ENCODE measurements at regions not wholly inside any gene's neighbourhood (a gene's known extent, or its start where the extent isn't known, plus 50 kb on each side); places are given as distances from the start of the nearest gene placed in this dataset.

- H3K9me3 Mint-ChIP-seq (ENCODE audit: low read depth), result peaks cover 20% of the 10 kb centered on the region
- POLR2A ChIA-PET, result interaction anchor here (0.7 kb wide), 1 partner anchor 966 kb away, joined by 5 read pairs; no protein-coding TSS in a partner anchor
- no peak for DNase-seq
- H3K4me3 Mint-ChIP-seq, result no peak overlapping the region
- H3K36me3 Mint-ChIP-seq (ENCODE audit: low read depth), result no peaks in the 10 kb centered on the region
- no peaks in the 10 kb centered on the region for H3K27me3 Mint-ChIP-seq
- CTCF ChIA-PET, result no interaction called here
- no peak for ATAC-seq
- intact Hi-C loops (cut with DNase I, micrococcal nuclease), result no loop called here
- H3K27ac Mint-ChIP-seq, result no peak overlapping the region
- H3K4me1 Mint-ChIP-seq, result no peaks in the 10 kb centered on the region
These were observed 432.8 kb upstream of the ZP4 start for GRCh38 chr1:238323490-238323889.

GRCh38 chr1:238319957-238320356, 429.2 kb upstream of the ZP4 start:
- ChIA-PET POLR2A (no interaction called here), CTCF (no interaction called here)
- peaks cover 8% of the 10 kb centered on the region for H3K9me3 Mint-ChIP-seq (ENCODE audit: low read depth)
- DNase-seq, result no peak
- no peaks in the 10 kb centered on the region for H3K36me3 Mint-ChIP-seq (ENCODE audit: low read depth)
- no peak for ATAC-seq
- H3K27ac Mint-ChIP-seq, result no peak overlapping the region
- H3K4me3 Mint-ChIP-seq, result no peak overlapping the region
- H3K4me1 Mint-ChIP-seq, result no peaks in the 10 kb centered on the region
- no peaks in the 10 kb centered on the region for H3K27me3 Mint-ChIP-seq
- intact Hi-C loops (cut with DNase I, micrococcal nuclease), result no loop called here

- ChIA-PET POLR2A (no interaction called here), CTCF (no interaction called here)
- no peaks in the 10 kb centered on the region for H3K27me3 Mint-ChIP-seq
These were observed 427.8 kb upstream of the ZP4 start for GRCh38 chr1:238318294-238319110.

GRCh38 chr1:238312969-238313368, 422.2 kb upstream of the ZP4 start:
- no peak for ATAC-seq
- ChIA-PET CTCF (no interaction called here), POLR2A (no interaction called here)
- no peak for DNase-seq
- intact Hi-C loops (cut with DNase I, micrococcal nuclease), result no loop called here
- Mint-ChIP-seq H3K4me3 (no peak overlapping the region), H3K4me1 (no peaks in the 10 kb centered on the region), H3K9me3 (ENCODE audit: low read depth) (no peaks in the 10 kb centered on the region), H3K36me3 (ENCODE audit: low read depth) (no peaks in the 10 kb centered on the region), H3K27ac (no peak overlapping the region), H3K27me3 (no peaks in the 10 kb centered on the region)

More at GRCh38 chr1:238318294-238319110, 427.8 kb upstream of the ZP4 start:
- DNase-seq (no peak), ATAC-seq (no peak)
- Mint-ChIP-seq H3K9me3 (ENCODE audit: low read depth) (peaks cover 4% of the 10 kb centered on the region), H3K36me3 (ENCODE audit: low read depth) (no peaks in the 10 kb centered on the region), H3K4me3 (no peak overlapping the region), H3K4me1 (no peaks in the 10 kb centered on the region), H3K27ac (no peak overlapping the region)
- intact Hi-C loops (cut with DNase I, micrococcal nuclease), result no loop called here

GRCh38 chr1:238306411-238306810, 415.7 kb upstream of the ZP4 start:
- CTCF ChIA-PET, result interaction anchor here (0.6 kb wide), 2 partner anchors 65 to 170 kb away, joined by 3 read pairs; no protein-coding TSS in a partner anchor
- Mint-ChIP-seq H3K27me3 (no peaks in the 10 kb centered on the region), H3K36me3 (ENCODE audit: low read depth) (no peaks in the 10 kb centered on the region), H3K27ac (no peak overlapping the region), H3K9me3 (ENCODE audit: low read depth) (peaks cover 2% of the 10 kb centered on the region), H3K4me3 (no peak overlapping the region), H3K4me1 (no peaks in the 10 kb centered on the region)
- POLR2A ChIA-PET, result no interaction called here
- DNase-seq (no peak), ATAC-seq (no peak)
- intact Hi-C loops (cut with DNase I, micrococcal nuclease), result no loop called here

- no peaks in the 10 kb centered on the region for H3K36me3 Mint-ChIP-seq (ENCODE audit: low read depth)
- no peaks in the 10 kb centered on the region for H3K4me1 Mint-ChIP-seq
- no peak overlapping the region for H3K27ac Mint-ChIP-seq
- intact Hi-C loops (cut with DNase I, micrococcal nuclease), result no loop called here
- no peak for ATAC-seq
- CTCF ChIA-PET, result no interaction called here
- no peak overlapping the region for H3K4me3 Mint-ChIP-seq
- POLR2A ChIA-PET, result no interaction called here
- no peak for DNase-seq
- H3K9me3 Mint-ChIP-seq (ENCODE audit: low read depth), result peaks cover 2% of the 10 kb centered on the region
- H3K27me3 Mint-ChIP-seq, result no peaks in the 10 kb centered on the region
These were observed 411.9 kb upstream of the ZP4 start for GRCh38 chr1:238302646-238303045.

GRCh38 chr1:238296371-238296770, 405.6 kb upstream of the ZP4 start:
- H3K27ac Mint-ChIP-seq, result no peak overlapping the region
- no peak overlapping the region for H3K4me3 Mint-ChIP-seq
- CTCF ChIA-PET, result no interaction called here
- intact Hi-C loops (cut with DNase I, micrococcal nuclease), result no loop called here
- H3K36me3 Mint-ChIP-seq (ENCODE audit: low read depth), result no peaks in the 10 kb centered on the region
- ATAC-seq, result no peak
- POLR2A ChIA-PET, result no interaction called here
- H3K27me3 Mint-ChIP-seq, result peaks cover under 1% of the 10 kb centered on the region
- no peaks in the 10 kb centered on the region for H3K4me1 Mint-ChIP-seq
- DNase-seq, result no peak
- peaks cover 3% of the 10 kb centered on the region for H3K9me3 Mint-ChIP-seq (ENCODE audit: low read depth)

GRCh38 chr1:238293075-238293474, 402.4 kb upstream of the ZP4 start:
- Mint-ChIP-seq H3K9me3 (ENCODE audit: low read depth) (peaks cover 4% of the 10 kb centered on the region), H3K27ac (no peak overlapping the region), H3K27me3 (peaks cover 2% of the 10 kb centered on the region), H3K4me3 (no peak overlapping the region), H3K4me1 (no peaks in the 10 kb centered on the region), H3K36me3 (ENCODE audit: low read depth) (no peaks in the 10 kb centered on the region)
- DNase-seq (no peak), ATAC-seq (no peak)
- intact Hi-C loops (cut with DNase I, micrococcal nuclease), result no loop called here
- POLR2A ChIA-PET, result no interaction called here
- CTCF ChIA-PET, result interaction anchor here (0.7 kb wide), 1 partner anchor 19 kb away, joined by 3 read pairs; no protein-coding TSS in a partner anchor

- Mint-ChIP-seq H3K4me1 (no peaks in the 10 kb centered on the region), H3K27ac (no peak overlapping the region), H3K9me3 (ENCODE audit: low read depth) (peaks cover 7% of the 10 kb centered on the region), H3K4me3 (no peak overlapping the region), H3K27me3 (no peaks in the 10 kb centered on the region), H3K36me3 (ENCODE audit: low read depth) (no peaks in the 10 kb centered on the region)
- ATAC-seq (no peak), DNase-seq (no peak)
- POLR2A ChIA-PET, result no interaction called here
- intact Hi-C loops (cut with DNase I, micrococcal nuclease), result no loop called here
- CTCF ChIA-PET, result no interaction called here
These were observed 390.7 kb upstream of the ZP4 start for GRCh38 chr1:238281418-238281817.

GRCh38 chr1:238279694-238280380, 389.1 kb upstream of the ZP4 start:
- Mint-ChIP-seq H3K9me3 (ENCODE audit: low read depth) (peaks cover 10% of the 10 kb centered on the region), H3K4me1 (no peaks in the 10 kb centered on the region), H3K4me3 (no peak overlapping the region), H3K27ac (no peak overlapping the region), H3K36me3 (ENCODE audit: low read depth) (no peaks in the 10 kb centered on the region), H3K27me3 (no peaks in the 10 kb centered on the region)
- DNase-seq (no peak), ATAC-seq (no peak)
- ChIA-PET POLR2A (no interaction called here), CTCF (no interaction called here)
- intact Hi-C loops (cut with DNase I, micrococcal nuclease), result no loop called here

GRCh38 chr1:238272145-238272544, 381.4 kb upstream of the ZP4 start:
- ChIA-PET CTCF (no interaction called here), POLR2A (no interaction called here)
- ATAC-seq (no peak), DNase-seq (no peak)
- intact Hi-C loops (cut with DNase I, micrococcal nuclease), result no loop called here
- Mint-ChIP-seq H3K4me3 (no peak overlapping the region), H3K27ac (no peak overlapping the region), H3K36me3 (ENCODE audit: low read depth) (no peaks in the 10 kb centered on the region), H3K4me1 (no peaks in the 10 kb centered on the region), H3K27me3 (no peaks in the 10 kb centered on the region), H3K9me3 (ENCODE audit: low read depth) (peaks cover 8% of the 10 kb centered on the region)

- Mint-ChIP-seq H3K4me1 (no peaks in the 10 kb centered on the region), H3K9me3 (ENCODE audit: low read depth) (no peaks in the 10 kb centered on the region), H3K4me3 (no peak overlapping the region), H3K27ac (no peak overlapping the region), H3K27me3 (no peaks in the 10 kb centered on the region), H3K36me3 (ENCODE audit: low read depth) (no peaks in the 10 kb centered on the region)
- intact Hi-C loops (cut with DNase I, micrococcal nuclease), result no loop called here
- ChIA-PET POLR2A (no interaction called here), CTCF (interaction anchor here (0.6 to 0.7 kb wide), 2 partner anchors 168 to 180 kb away, joined by 3 to 4 read pairs; no protein-coding TSS in a partner anchor)
- ATAC-seq (no peak), DNase-seq (no peak)
These were observed 375.1 kb upstream of the ZP4 start for GRCh38 chr1:238265866-238266265.
